GM12874 (cell line): ENCODE measurements at regions not wholly inside any gene's neighbourhood (a gene's known extent, or its start where the extent isn't known, plus 50 kb on each side); places are given as distances from the start of the nearest gene placed in this dataset.

ENCODE experiments used
- TF ChIP-seq, protein P1 (sequence below): IDR thresholded peaks from 2 replicates; pipeline ENCODE4 v1.5.1; 2011; ENCODE audit warnings: low read depth, mild to moderate bottlenecking, control low read depth, low read length, moderate library complexity; ENCODE audit not compliant: insufficient read depth

DNA sequence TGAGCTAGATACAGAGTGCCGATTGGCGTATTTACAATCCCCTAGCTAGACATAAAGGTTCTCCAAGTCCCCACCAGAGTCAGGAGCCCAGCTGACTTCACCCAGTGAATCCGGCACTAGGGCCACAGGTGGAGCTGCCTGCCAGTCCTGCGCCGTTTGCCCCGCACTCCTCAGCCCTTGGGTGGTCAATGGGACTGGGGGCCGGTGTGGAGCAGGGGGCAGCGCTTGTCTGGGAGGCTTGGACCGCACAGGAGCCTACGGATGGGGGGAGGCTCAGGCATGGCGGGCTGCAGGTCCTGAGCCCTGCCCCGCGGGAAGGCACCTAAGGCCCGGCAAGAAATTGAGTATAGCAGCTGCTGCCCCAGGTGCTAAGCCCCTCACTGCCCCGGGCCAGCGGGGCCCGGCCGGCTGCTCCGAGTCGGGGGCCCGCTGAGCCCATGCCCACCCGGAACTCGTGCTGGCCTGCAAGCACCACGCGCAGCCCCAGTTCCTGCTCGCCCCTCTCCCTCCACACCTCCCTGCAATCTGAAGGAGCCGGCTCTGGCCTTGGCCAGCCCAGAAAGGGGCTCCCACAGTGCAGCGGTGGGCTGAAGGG lies 1113.8 kb upstream of the LRRTM3 start:
- TF ChIP-seq, protein P1, sequence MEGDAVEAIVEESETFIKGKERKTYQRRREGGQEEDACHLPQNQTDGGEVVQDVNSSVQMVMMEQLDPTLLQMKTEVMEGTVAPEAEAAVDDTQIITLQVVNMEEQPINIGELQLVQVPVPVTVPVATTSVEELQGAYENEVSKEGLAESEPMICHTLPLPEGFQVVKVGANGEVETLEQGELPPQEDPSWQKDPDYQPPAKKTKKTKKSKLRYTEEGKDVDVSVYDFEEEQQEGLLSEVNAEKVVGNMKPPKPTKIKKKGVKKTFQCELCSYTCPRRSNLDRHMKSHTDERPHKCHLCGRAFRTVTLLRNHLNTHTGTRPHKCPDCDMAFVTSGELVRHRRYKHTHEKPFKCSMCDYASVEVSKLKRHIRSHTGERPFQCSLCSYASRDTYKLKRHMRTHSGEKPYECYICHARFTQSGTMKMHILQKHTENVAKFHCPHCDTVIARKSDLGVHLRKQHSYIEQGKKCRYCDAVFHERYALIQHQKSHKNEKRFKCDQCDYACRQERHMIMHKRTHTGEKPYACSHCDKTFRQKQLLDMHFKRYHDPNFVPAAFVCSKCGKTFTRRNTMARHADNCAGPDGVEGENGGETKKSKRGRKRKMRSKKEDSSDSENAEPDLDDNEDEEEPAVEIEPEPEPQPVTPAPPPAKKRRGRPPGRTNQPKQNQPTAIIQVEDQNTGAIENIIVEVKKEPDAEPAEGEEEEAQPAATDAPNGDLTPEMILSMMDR = no peak

DNA sequence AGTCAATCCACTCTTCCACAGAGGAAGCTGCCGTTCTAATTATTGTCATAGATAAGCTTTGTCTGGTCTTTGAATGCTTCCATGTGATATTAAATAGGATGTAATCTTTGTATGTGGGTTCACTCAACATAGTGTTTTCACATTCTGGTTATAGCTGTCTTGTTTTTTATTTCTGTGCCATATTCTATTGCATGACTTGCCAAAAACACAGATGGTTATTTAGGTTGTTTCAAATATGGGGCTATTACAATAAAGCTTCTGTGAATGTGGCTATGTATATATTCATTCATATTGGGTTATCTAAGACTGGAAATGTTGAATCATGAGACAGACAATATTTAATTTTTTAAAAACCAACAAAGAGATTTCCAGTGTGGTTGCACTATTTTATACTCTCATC lies 1109.3 kb upstream of the LRRTM3 start:
- TF ChIP-seq, protein P1 = no peak

DNA sequence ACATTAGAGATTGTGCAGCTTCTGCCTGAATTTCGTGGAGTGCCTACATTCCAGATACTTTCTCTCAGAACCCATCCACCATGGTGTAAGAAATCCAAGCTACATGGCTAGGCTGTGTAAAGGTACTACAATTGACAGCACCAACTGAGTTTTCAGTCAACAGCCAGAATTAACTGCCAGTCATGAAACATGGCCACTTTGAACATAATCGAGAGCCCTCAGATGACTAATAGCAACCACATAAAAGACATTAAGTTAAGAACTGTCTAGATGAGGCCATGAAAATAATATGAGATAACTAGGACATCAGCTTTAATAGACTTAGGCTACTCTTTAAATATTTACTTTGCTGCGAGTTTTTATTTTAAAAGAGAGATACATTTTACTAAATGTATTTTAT lies 1106.8 kb upstream of the LRRTM3 start:
- TF ChIP-seq, protein P1 = no peak

DNA sequence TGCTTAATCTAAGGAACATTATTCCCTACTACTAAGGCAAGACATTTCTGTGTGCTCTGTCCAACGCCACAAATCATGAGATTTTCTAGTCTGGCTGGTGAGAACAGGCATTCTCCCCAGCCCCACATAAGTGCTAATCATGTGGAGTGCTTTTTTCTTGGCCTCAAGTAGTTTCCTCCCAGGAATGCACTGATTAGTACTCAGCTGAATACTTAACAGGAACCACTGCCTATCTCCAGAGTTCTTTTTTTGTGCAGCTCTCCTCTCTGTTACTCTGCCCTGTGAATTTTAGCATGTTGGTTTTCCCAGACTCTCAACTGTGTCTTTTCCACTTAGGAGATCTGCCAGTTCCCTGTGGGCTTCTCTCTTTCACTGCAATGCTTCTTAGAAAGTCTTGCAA lies 1098.5 kb upstream of the LRRTM3 start:
- TF ChIP-seq, protein P1 = no peak

DNA sequence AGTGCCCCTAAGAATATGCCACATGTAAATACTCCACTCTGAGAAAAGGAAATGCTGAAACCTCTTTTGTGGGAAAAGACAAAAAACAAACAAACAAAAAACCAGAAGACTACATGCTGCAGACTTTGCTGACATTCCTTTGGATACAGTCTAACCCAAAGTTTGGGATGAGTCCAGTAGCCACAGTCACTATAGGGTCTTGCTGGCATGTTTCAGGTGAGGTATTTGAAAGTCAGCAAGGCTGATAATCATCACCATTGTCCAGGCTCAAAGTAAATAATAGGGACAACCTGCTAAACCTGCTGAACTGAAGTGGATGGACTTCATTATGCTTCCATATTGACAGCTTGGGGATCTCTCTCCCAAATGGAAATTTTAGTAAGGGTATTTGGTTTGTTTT lies 1087.0 kb upstream of the LRRTM3 start:
- TF ChIP-seq, protein P1 = no peak

DNA sequence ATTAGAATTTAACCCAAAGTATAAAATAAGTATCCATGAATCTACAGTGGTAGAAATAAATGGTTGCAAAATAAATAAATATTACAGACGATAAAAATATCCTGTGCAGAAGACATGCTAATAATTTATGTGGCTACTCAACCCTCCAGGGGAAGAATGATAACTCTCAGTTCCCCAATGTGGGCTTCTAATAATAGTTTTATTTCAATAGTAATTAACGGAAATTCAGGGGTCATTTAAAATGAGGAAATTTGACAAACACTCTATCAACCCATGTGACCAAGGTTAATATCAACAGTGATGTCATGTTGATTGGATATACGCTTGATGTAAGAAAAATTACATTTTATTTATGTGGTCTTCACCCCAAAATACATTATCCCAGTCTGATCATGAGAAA lies 1082.6 kb upstream of the LRRTM3 start:
- TF ChIP-seq, protein P1 = no peak

DNA sequence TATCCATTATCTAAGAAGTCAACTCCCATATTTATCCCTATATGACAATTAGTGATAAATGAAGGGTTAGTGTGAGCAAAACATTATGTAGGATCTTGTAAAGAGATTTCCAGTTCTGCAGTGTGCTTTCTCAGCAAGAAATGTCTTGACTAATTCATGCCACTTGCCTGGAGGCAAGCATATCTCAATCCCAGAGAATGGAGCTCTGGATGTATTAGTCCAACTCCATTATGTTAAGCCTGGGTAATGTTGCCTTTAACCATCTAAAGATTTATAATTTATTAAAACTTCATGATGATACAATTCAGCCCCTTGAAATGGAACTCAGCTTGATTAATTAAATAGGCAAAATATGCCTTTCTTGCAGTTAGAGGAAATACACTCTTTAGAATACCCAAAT lies 1079.9 kb upstream of the LRRTM3 start:
- TF ChIP-seq, protein P1 = no peak

DNA sequence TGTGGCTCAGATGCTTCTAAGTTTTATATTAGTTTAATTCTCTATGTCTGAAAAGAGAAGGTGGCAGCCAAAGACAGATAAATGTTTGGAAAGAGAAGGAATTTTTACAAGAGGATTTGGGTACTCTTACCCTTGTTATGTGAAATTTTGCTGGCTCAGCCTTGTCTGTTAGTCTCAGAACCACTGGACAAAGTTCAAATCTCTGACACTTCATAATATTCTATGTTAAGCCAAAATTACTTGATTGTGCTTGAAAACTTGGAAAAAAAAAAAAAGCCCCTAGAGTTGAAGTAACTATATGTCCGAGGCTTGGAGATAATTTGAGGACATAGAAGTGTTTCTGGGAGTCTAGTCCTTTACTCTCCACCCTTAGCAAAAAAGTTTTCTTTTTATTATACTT lies 1079.3 kb upstream of the LRRTM3 start:
- TF ChIP-seq, protein P1 = no peak
